Duodenal mucosa (tissue), 2 donors: ENCODE measurements at regions not wholly inside any gene's neighbourhood (a gene's known extent, or its start where the extent isn't known, plus 50 kb on each side); places are given as distances from the start of the nearest gene placed in this dataset.

Experiments used
- H3K27ac ChIP-seq: one replicate; pipeline ENCODE4 v1.7.0; 2013; ENCODE audit warnings: low read depth, low read length
- H3K27me3 ChIP-seq, 2 donors: one replicate each; pipeline ENCODE4 v1.7.0; 2013; ENCODE audit warnings: low read length in 2 of 2, control low read depth in 1 of 2; ENCODE audit not compliant: insufficient read depth in 2 of 2, control insufficient read depth in 1 of 2
- H3K36me3 ChIP-seq, 2 donors: one replicate each; pipeline ENCODE4 v1.7.0; 2013; ENCODE audit warnings: low read length in 2 of 2, control low read depth in 1 of 2; ENCODE audit not compliant: insufficient read depth in 2 of 2, control insufficient read depth in 1 of 2
- H3K4me1 ChIP-seq, 2 donors: one replicate each; pipeline ENCODE4 v1.7.0; 2013; ENCODE audit warnings: low read length in 2 of 2, control low read depth in 1 of 2; ENCODE audit not compliant: insufficient read depth in 2 of 2, control insufficient read depth in 1 of 2
- H3K4me3 ChIP-seq, 2 donors: one replicate each; pipeline ENCODE4 v1.7.0; 2013; ENCODE audit warnings: low read length in 2 of 2, low read depth in 1 of 2
- H3K9ac ChIP-seq, 2 donors: one replicate each; pipeline ENCODE4 v1.7.0; 2013; ENCODE audit warnings: low read length in 2 of 2, low read depth in 1 of 2
- H3K9me3 ChIP-seq, 2 donors: one replicate each; pipeline ENCODE4 v1.7.0; 2013; ENCODE audit warnings: low read length in 2 of 2, control low read depth in 1 of 2; ENCODE audit not compliant: control insufficient read depth in 1 of 2

DNA sequence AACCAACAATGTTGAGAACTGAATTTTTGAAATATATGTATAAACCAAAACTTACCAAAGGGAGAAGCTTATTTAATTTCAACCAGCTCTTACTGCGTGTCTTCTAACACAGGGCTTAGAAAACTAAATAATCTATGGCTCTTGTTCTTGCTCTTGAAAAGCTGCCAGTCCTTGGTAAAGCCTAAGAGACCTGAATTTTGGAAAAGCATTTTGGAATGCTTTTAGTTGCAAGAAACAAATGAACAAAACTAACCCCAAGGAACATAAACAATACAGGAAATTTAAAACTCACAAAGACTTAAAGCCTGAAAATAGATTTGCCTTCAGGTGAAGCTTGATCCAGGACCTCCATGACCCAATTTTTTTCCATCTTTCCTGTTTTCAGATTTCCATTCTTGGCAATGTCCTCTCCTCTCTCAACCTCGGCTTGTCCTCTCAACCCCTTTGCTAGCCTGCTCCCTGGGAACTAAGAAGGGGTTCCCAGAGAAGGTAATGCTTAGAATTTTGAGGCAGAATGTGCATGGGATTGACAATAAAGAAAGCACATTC lies 169.8 kb upstream of the NCK2 start:
- Histone ChIP-seq H3K36me3 (no peaks in the 10 kb centered on the region), H3K27ac (no peak overlapping the region), H3K9ac (no peak overlapping the region), H3K9me3 (no peaks in the 10 kb centered on the region), H3K4me1 (peaks cover 28 to 41% of the 10 kb centered on the region in 2 donors), H3K27me3 (no peaks in the 10 kb centered on the region), H3K4me3 (no peak overlapping the region)

GRCh38 chr2:105573910-105574655 lies 170.6 kb upstream of the NCK2 start:
- peak overlapping the region; percentile 2 to 31 for H3K4me3 ChIP-seq
- peaks cover 28 to 41% of the 10 kb centered on the region in 2 donors for H3K4me1 ChIP-seq
- no peaks in the 10 kb centered on the region for H3K9me3 ChIP-seq
- no peaks in the 10 kb centered on the region for H3K27me3 ChIP-seq
- H3K9ac ChIP-seq = no peak overlapping the region
- H3K36me3 ChIP-seq = no peaks in the 10 kb centered on the region
- no peak overlapping the region for H3K27ac ChIP-seq

DNA sequence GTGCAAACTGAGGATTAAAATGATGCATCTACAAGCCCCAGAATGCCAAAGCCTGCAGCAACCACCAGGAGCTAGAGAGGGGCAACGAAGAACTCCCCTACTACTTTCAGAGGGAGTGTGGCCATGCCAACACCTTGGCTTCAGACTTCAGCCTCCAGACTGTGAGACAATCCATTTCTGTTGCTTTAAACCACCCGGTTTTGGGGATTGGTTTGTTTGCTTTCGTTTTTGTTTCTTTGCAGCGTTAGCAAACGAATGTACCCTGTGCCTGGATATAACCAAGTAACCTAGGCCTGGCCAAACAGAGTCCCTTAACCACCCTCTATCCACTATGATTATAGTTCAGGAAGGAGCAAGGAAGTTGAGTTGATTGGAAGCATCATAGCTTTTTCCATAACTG lies 171.2 kb upstream of the NCK2 start:
- Histone ChIP-seq H3K9me3 (no peaks in the 10 kb centered on the region), H3K27ac (no peak overlapping the region), H3K9ac (no peak overlapping the region), H3K4me3 (peak overlapping the region; percentile 21 to 31), H3K4me1 (peaks cover 28 to 41% of the 10 kb centered on the region in 2 donors), H3K27me3 (no peaks in the 10 kb centered on the region), H3K36me3 (no peaks in the 10 kb centered on the region)

DNA sequence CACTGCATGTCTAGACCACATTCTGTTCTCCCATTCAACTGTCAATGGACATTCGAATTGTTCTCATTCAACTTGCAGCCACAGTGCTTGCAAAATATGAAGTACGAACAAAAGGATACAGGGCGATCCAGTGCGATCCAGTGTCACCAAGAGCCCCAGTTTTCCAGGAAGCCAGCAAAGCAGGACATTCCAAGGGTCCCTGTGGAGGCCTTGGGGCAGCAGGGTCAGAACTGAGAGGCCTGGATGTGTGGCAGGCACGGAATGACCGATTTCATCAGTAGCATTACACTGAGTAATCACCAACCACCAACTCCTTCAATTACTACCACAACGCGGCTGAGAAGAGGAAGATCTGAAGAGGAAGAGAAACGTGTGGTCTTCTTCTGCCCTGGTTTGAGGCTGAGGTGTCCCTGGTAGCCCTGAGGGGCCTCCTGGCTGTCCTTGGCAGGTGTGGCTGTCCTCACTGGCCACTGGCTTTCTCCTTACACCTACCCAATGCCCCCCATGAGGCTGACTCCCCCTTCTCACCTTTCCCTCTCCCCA lies 172.7 kb upstream of the FHL2 start:
- no peaks in the 10 kb centered on the region for H3K36me3 ChIP-seq
- no peak overlapping the region for H3K9ac ChIP-seq
- H3K4me3 ChIP-seq = no peak overlapping the region
- H3K27ac ChIP-seq = no peak overlapping the region
- peaks cover 23 to 31% of the 10 kb centered on the region in 2 donors for H3K4me1 ChIP-seq
- peaks cover 2 to 3% of the 10 kb centered on the region in 2 donors for H3K27me3 ChIP-seq
- no peaks in the 10 kb centered on the region for H3K9me3 ChIP-seq

DNA sequence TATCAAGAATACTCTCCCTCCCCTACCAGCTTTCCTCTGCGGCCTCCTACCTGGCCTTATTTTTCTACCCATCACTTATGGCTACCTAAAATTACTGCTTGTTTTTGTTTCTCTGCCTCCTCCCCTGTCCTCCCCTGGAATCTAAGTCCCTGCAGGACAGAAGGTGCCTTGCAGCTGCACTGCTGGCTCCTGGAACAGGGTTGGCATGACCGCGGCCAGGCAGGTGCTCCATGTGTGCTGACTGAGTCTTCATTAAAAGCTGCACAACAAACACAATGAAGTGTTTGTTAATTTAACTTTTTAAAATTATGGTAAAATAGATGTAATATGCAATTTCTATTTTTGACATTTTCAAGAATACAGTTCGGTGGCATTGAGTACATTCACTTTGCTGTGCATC lies 171.9 kb upstream of the FHL2 start:
- H3K27me3 ChIP-seq = peaks cover 3% of the 10 kb centered on the region in 2 donors
- H3K4me3 ChIP-seq = no peak overlapping the region
- H3K36me3 ChIP-seq = no peaks in the 10 kb centered on the region
- no peak overlapping the region for H3K9ac ChIP-seq
- no peaks in the 10 kb centered on the region for H3K9me3 ChIP-seq
- H3K4me1 ChIP-seq = peaks cover 18 to 24% of the 10 kb centered on the region in 2 donors
- H3K27ac ChIP-seq = no peak overlapping the region

DNA sequence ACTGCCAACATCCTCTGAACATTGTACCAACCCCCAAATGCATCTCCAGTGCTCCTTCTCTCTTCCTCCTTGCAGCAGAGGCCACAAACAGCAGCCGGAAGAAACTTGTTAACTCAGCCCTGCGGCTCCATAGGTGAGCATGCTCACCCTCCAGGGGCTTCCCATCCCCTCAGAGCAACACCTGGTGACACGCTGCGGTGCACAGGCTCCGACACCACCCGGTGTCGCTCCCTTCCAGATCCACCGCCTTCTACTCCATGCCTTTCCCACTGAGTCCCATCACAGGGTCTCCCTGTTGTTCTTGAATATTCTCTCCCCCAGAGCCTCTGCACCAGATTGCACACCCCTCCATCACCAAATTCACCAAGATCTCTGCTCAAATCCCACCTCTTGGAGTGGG lies 171.5 kb upstream of the FHL2 start:
- no peaks in the 10 kb centered on the region for H3K9me3 ChIP-seq
- no peak overlapping the region for H3K27ac ChIP-seq
- H3K36me3 ChIP-seq = no peaks in the 10 kb centered on the region
- peaks cover 14 to 20% of the 10 kb centered on the region in 2 donors for H3K4me1 ChIP-seq
- peaks cover 3% of the 10 kb centered on the region in 2 donors for H3K27me3 ChIP-seq
- no peak overlapping the region for H3K9ac ChIP-seq
- H3K4me3 ChIP-seq = no peak overlapping the region

GRCh38 chr2:105569606-105570005 lies 170.8 kb upstream of the FHL2 start:
- Histone ChIP-seq H3K36me3 (no peaks in the 10 kb centered on the region), H3K4me1 (peaks cover 12 to 18% of the 10 kb centered on the region in 2 donors), H3K27ac (no peak overlapping the region), H3K4me3 (no peak overlapping the region), H3K27me3 (peaks cover 3% of the 10 kb centered on the region in 2 donors), H3K9ac (no peak overlapping the region), H3K9me3 (no peaks in the 10 kb centered on the region)

GRCh38 chr2:105567996-105568494 lies 169.2 kb upstream of the FHL2 start:
- H3K4me3 ChIP-seq = no peak overlapping the region
- H3K36me3 ChIP-seq = no peaks in the 10 kb centered on the region
- peaks cover 3% of the 10 kb centered on the region in 2 donors for H3K27me3 ChIP-seq
- H3K9me3 ChIP-seq = no peaks in the 10 kb centered on the region
- H3K27ac ChIP-seq = no peak overlapping the region
- no peak overlapping the region for H3K9ac ChIP-seq
- peaks cover 4% of the 10 kb centered on the region in 2 donors for H3K4me1 ChIP-seq

DNA sequence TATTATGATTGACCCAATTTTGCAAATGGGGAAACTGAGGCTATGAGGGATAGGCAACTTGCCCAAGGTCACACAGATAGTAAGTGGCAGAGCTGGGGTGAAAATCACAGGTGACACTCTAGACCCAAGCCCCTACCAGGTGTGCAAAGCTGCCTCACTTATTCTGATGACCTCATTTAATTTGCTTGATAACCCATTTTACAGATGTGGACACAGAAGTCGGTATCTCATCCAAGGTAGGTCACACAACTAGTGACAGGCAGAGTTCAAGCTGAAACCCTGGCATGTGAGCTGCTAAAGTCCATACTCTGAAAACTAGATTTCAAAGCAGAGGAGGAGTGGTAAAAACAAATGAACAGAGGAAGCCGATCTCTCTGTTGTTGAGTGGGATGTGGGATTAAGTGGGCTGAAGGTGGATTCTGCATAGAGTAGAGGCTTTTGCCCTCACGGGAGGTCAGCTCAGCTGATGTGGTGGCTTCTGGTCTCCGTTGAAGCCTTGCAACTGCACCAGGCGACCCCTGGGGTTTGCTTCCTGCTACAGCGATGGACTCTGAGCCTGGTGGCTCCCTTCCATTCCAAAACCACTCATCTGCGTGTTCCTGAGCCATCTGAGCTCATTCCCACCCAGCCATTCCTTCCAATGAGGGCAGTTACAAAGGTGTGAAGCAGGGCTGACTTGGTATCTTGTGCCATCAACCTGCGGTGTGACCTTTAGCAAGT lies 164.3 kb upstream of the FHL2 start:
- Histone ChIP-seq H3K27me3 (peaks cover 2 to 3% of the 10 kb centered on the region in 2 donors), H3K27ac (no peak overlapping the region), H3K4me1 (no peaks in the 10 kb centered on the region), H3K9ac (no peak overlapping the region), H3K9me3 (no peaks in the 10 kb centered on the region), H3K36me3 (no peaks in the 10 kb centered on the region), H3K4me3 (no peak overlapping the region)

DNA sequence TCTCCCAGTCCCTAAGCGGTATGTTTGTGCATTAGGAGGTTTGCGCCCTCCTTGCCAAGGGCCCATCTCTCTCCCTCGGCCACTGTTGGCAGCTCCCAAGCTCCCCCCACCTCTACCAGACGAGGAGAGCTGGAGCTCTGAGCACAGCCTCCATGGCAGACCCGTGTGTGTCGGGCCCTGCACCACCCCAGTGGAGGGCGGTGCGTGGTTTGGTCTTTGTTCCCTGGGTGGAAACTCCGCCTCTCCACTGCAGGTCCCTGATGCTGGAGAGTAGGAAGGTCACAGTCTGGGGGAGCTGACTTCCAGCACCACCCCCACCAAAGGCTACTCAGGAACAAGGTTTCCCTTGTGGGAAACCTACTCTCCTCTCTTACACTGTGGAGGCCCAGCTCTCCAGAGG lies 162.6 kb upstream of the FHL2 start:
- no peaks in the 10 kb centered on the region for H3K36me3 ChIP-seq
- H3K9ac ChIP-seq = no peak overlapping the region
- no peak overlapping the region for H3K27ac ChIP-seq
- H3K9me3 ChIP-seq = no peaks in the 10 kb centered on the region
- H3K27me3 ChIP-seq = peaks cover under 1 to 6% of the 10 kb centered on the region in 2 donors
- no peak overlapping the region for H3K4me3 ChIP-seq
- H3K4me1 ChIP-seq = no peaks in the 10 kb centered on the region
